NCI-H2227 (cell line): ENCODE measurements at regions not wholly inside any gene's neighbourhood (a gene's known extent, or its start where the extent isn't known, plus 50 kb on each side); places are given as distances from the start of the nearest gene placed in this dataset.

Source experiments
- DNase-seq: peaks from one replicate; lab custom pipeline; 2025; ENCODE audit not compliant: unreplicated experiment; lab: John Stamatoyannopoulos, UW

DNA sequence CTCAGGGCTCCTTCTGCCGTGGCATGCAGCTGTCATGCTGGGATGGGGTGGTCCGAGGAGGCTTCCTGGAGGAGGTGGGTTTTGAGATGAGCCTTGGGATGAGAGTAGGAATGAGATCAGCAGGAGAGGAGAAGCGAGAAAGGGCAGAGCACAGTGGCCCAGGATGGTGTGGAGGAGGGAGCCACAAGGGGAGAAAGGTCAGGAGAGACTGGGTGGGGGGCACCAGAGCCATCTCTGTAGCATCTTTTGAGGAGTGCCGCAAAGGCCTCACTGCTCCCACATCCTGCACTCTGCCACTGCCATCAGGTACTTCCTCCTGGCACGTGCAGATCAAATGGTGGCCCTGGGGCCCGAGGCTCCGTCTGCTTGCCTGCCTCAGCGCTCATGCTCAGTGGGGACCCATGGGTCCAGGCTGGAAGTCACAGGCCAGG, 150.2 kb downstream of the MACROH2A1 start:
- DNase-seq = no peak

DNA sequence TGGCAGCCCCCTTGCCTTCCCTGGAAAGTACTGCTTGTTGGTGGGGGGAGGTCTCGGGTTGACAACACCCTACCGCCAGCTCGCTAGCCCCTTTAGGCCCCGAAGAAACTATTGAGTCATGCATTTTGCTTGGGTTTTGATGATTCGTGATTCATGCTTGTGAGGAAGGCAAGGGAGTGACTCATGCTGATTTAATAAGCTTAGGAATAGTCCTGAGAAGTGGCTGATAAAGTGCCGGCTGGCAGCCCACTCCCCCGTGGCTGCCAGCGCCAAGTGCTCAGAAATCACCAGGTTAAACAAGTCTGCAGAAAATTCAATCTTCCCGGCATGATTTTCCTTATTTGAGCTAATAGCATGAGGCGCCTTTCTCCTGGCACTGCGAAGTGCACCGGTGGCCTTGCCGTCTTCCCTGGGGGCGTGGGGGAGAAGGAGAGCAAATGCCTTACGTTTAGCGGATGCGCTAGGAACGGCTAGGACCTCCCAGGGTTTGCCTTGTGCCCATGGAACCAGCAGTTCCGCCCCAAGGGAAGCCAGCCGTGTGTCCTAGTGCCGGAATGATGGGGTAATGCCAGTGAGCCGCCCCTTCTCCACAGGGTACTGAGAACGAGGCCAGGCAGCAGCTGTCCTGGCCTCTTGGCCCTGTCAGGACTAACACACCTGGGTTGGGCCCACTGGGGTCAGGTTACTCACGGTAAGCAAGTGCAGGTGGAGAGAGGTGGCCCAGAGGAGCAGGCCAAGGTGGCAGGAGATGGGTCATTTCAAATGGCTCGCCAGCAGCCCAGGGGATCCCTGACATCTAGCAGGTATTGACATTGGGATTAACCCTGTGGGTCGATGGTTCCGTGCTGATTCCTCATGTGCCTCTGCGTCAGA, 151.9 kb downstream of the MACROH2A1 start:
- peak; percentile 51 for DNase-seq

DNA sequence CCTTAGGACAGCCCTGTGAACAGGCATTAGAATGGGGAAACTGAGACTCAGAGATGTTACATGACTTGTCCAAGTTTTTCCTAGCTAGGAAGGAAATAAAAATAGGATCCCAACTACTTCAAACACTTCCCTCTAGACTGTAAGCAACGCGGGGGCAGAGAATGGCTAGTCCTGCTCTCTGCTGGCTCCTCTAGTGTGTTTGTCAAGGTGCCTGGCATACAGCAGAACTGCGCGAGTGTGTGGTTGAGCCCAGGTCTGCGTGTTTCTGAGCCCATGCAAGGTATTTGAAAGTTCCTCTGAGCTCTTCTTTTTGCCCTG, 152.5 kb downstream of the MACROH2A1 start:
- DNase-seq = no peak

DNA sequence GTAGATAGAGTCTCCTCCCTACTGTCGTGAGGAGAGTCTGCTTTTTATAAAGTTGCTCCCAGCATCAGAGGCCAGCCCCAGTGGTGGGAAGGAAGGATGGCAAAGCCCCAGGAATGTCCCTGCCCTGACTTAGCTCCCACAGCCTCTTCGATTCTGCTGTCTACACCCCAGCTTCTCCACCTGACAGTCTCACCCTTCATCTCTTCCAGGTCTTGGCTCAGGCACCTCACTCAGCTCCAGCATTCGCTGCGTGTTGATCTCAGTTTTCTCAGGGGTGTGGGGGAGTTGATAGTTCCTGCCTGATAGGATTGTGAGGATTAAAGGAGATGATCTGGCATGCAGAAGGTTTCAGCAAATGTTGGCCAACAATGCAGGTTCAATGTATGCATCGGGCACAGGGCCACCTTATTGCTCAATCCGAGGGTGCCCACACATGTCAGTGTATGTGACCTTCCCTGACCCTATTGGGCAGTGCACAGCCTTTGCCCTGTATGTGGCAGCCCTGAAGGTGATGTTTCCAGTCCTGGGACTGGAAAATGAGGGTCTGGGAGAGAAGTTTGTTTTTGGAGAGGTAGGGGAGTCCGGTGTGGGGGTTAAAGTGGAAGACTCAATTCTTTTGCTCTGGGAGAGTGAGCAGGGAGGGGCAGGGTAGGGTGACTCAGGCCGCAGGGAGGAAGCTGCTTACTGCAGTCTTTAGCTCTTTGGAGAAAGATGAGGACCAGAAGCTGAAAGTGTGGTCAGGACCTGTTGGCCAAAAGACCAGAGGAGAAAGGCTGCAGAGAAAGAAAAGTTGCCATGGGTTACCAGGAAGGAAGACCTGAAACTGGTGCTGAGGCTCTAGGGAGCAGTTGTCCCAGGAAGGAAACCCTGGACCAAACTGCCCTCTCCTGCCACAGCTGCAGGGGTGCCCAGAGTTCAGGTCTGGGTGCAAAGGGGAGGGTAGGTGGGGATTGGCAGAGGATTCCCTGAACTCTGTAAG, 153.2 kb downstream of the MACROH2A1 start:
- no peak for DNase-seq

DNA sequence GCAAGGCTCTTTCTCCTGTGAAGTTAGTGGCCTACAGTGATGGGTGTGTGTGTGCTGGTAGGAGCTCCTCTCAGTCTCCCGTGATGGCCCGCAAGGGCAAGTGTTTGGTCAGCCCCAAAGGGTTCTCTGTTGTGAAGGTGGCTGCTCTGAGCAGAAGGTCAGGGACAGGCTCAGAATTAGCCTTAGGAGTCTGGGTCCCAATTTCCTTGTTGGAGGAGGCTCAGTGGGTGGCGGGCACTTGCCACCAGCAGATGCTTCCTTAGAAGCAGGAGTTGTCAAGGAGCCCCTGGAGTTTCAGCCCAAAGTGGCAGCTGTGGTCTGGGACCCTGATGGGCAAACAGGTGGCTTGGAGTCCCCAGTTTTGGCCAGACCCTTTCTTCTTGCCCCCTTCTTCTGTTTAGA, 154.4 kb downstream of the MACROH2A1 start:
- DNase-seq = no peak

DNA sequence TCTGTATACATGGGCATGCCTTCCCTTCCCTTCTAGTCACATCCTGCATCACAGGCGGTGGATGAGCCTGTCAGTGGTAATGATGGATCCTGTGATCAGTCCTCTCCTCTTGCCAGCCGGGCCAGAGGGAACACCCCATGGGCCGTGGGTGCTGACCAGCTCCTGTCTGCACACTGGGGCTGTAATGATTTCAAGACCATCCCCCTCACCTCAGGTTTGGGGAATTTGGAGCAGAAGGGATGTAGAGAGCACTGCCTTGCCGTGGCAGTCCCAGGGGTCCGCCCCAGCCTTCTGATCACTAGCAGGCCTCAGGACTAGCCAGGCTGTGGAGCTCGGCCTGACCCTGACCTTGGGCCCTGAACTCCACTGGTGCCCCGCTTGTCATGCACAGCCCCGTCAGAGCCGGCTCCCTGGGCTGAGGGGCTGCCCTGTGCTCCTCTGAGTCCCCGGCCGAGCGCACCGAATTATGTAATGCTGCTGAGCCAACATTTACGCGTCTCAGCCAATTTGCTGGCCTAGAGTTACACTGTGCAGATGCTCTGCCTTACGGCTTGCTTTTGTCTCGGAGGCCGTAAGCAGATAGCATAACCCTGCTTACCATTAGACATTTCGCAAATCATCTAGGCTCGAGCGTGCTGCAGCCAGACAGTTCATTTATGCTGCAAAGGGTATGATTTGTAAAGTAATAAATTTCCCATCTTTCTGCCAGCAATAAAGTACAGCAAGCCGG, 155.3 kb downstream of the MACROH2A1 start:
- DNase-seq = no peak

DNA sequence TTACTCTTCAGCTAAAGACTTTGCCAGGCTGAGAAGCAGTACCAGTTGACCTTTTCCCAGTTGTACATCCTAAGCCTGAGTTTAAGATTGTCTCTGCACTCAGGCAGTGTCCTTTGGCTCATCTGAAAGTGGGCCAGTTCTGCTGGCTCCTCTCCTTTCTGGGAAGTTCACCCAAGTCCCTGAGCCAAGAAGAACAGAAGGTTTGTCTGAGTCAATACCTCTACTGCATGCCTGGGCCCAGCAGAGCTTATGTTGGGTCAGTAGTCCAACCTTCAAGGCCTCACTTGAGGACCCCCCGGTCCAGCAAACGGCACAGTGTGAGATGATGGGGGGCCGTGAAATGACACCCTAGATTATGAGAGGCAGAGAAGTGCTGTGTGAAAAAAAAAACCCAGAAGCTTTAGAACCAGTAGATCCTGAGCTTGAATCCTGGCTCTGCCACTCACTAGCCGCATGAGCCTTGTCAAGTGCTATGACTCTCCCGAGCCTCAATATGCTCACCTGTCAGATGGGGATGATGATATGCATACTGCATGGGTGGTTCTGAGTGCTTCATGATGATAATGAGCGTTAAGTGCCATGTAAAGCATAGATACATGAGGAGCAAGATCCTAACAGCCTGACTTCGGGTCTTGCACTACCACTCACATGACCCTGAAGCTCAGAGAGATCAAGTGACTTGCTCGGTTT, 156.0 kb downstream of the MACROH2A1 start:
- no peak for DNase-seq

DNA sequence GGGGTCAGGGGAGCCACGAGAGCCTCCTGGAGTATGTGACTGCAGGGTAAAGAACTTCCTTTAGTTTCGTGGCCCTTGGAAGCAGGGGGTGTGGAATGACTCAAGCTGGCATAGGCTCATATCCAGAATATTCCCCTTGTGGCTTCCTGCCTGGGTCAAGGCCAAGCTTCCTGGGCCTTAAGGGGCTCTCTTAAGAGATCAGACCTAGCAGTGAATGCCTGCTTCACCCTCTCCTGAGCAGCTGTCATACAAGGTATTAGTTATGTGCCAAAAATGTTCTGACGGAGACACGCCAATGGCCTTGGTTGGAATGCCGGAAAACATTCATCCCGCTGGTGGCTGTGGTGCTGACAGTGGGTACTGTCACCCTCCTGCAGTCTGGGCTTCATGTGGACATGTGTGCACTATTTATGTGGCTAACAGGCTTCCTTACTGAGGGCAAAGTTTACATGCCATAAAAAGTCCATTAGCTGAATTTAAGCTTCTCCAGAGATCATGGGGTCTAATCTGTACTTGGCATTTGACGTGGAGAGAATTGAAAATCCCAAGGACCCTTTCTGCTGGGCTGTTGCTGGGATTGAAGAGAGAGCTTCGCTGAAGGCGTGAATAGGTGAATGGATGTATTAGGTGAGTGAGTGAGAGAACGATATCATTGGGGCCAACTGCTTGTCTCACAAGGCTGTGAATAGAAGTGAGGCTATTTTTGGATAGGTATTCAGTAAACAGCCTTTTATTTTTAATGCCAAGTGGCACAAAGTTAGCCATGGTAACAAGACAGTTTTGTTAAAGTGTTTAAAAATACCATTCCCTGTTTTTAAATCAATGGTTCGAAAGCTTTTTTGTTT, 156.8 kb downstream of the MACROH2A1 start:
- no peak for DNase-seq

DNA sequence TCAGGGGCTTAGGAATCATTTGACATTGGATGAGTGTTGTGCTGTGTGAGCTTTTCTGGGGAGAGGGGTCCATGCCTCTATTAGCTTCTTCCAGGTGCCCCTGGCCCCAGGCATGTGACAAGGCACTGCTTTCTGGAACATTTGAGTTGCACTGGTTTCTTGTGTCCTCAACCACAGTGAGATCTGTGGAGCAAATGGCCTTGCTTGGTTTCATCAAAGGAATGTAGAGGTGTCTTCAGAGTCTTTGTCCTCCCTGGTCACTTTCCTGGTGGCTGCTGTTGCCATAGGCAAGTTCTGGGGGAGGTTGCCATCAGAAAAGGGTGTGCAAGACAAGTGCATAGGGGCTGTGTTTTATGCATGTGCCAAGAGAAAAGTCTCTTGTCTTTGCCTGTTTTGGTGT, 157.5 kb downstream of the MACROH2A1 start:
- no peak for DNase-seq

DNA sequence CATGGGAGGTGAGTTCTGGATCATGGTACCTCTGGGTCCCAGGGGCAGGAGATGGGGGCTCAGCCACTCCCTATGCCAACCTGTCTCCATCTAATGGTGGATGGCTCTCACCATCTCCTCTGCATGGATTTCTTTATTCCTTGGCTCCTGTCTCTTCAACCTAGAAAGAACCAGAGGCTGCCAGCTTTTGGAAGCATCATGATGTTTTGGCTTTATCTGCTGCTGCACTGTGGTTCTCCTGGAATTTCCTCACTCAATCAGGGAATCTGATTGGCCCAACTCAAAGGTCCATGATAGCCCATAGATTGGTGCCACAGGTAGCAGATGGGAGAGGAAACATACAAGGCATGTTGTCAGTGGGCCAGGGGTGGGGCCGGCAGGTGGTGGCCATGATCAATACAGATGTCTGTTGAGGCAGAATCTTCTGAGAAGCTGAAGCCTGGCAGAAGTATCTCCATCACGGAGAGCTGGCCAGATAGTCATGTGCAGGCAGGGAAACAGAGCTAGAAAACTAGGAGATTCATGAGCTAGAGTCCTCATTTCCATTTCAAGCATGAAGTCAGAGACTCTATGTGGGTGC, 158.2 kb downstream of the MACROH2A1 start:
- no peak for DNase-seq

DNA sequence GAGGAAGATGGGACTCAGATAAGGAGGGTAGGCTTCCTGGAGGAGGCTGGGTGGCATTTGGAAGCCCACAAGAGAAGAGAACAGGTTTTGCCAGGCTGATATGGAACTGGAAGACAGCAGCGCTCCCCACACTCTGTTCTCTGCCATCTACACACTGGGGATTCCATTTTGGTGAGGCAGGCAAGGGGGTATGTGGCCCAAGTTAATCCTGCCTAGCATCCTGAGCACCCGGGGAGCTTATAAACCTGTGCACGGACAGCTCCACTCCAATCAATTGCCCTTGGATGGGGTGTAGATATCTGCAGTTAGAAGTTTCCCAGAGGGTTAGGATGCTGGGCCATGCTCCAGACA, 158.8 kb downstream of the MACROH2A1 start:
- DNase-seq = no peak

DNA sequence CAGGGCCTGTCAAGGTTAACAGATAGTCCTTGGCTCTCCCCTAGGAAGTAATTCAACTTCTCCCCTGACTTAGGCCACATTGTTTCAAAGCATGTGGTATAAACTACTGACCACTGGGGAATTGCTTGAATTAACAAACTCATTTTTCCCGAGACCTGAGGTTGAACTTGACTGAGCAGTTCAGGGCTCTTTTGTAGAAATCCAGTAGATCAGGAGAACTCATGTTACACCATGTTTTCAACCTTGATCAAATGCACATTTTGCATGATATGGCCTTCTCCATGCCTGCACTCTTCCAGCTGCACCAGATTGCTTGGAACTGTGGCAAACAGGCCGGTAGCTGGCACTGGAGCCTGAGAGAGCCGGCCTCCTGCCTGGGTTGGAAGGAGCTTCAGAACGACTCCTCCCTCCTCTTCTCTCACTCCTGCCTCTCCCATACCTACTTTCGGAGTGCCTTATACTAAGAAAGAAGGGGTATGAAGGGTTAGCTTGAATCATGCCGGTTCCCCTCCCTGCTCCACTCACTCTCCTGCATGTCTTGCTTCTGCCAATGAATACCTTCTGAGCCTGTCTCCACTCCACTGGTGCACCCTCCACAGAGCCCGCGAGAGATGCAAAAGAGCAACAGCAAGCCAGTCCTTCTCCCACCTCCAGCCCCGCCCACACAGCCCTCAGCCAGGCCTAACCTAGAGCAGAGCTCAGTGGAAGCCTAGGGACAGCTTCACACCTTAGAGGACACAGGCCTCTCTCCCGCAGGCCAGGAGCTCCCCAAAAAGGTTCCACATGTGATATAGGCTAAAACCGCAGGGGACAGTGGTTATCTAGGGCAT, 159.4 kb downstream of the MACROH2A1 start:
- DNase-seq = no peak

DNA sequence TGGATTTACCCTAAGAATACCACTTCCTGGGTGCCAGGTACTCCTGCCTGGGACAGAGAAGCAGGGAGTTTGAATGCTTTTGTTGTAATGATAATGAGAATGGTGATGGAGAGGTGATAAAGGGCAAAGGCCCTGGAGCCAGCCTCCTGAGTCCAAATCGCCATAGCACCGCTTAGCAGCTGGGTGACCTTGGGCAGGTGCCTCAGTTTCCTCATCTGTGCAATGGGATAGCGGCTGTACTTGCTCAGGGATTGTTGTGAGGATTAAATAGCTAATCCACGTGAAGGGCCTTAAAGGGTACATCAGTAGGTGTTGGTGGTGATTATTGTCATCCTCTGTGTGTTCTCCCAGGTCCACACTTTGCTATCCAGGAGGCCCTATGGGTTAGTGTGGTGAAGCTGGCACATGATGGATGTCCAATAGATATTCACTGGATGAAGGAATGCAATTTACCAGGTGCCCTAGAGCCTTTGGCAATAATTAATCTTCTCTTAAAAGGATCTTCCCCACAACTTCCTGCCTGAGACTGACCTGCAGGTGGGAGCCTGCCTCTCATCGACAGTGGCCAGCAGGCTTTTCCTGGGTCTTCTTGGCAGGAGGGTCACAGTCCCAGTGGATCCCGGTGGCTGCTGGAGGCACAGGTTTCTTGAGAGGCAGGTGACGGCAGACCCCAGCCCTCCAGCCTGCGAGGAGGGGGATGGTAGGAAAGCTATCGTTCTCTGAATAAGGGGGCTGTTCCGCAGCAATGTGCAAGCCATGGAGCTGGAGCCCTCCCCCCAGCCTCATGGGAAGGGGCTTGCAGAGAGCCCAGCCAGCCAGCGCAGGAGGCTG, 160.2 kb downstream of the MACROH2A1 start:
- DNase-seq = no peak

DNA sequence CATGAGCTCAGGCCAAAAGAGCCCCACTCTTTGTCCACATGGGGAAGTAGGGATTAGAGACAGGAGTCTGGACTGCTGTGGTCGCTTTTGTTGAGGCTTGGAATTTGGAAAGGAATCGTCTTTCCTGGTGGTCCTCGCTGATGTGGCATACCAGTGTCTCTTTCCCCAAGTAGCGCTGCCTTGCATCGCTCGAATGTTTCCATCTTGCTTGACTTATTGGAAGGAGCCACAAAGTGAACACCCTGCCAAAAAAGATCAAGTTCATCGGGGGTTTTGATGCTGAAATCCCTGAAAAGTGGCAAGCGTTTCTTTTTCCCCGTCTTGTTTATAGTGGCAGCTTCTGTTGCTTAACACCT, 161.3 kb downstream of the MACROH2A1 start:
- no peak for DNase-seq

DNA sequence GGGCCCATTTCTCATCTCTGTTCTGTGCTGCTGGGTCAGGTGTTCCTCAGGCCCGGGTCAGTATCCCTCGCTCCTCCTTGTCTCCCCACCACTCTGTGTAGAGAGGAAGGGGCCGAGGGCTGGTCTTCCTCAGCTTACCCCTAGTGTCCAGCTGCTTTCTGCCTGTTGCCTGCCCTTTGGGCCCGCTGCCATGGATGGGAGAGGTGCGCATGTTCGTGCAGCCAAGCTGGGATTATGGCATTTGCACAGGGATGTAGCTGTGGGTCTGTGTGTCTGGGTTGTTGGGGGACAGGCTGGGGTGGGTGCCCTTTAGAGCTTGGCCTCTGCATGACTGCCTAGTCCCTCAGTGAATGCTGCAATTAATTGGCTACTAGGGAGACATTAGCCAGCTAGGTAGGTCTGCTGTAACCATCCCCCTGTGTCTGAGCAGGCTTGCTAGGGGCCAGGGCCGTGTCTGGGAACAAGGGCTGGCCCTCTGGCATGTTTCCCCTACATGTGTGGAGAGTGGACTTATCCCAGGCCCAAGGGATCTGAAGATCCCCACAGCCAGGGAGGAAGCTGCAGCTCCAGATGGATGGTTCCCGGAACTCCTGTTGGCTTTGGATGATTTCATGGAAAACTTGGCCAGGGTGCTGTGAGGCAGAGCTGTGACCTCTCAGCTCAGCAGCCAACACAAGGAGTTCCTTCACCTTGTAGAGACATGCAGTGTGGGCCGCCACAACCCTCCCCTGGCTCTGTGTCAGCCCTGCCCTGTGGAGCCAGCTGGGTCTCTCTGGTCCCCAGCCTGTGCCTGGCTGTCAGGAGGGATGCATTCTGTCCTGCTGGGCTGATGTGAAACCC, 161.9 kb downstream of the MACROH2A1 start:
- DNase-seq = no peak

DNA sequence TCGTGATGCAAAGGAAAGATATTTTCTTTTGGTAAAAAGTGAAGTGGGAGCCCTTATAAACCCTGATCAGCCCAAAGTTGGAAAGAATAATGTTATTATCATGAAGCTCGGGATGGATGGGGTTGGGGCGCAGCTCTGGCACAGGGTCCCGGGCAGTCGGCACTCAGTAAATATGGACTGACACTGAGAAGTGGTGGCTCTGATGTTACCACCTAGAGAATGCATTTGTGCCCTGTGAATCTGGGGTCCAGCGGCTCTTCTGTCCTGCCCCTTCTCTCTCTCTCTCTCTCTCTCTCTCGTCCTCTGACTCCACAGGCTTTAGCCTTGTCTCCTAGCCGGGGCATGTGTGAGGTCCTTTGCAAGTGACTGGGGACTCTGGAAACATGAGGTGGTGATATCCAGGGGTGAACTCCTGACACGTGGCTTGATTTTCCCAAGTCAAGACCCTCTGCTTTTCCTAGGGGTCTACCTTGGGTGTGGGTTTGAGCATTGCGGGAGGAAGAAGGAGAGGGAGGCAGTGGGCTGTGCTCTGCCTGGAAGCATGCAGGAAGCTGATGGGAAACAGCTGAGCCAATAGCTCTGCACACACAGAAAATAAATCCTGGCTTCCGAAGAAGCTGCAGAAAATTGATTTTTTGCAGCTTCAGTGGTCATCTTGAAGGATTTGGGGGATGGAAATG, 162.7 kb downstream of the MACROH2A1 start:
- no peak for DNase-seq
